Endodermal cell (in vitro differentiated cells): ENCODE measurements at regions not wholly inside any gene's neighbourhood (a gene's known extent, or its start where the extent isn't known, plus 50 kb on each side); places are given as distances from the start of the nearest gene placed in this dataset.

Experiments
- DNase-seq: peaks from one replicate; pipeline ENCODE4 v3.0.0-alpha.2; 2017
- H3K27ac ChIP-seq: 2 replicates; pipeline ENCODE4 v1.5.1; 2013; ENCODE audit warnings: mild to moderate bottlenecking, low read depth, low read length, moderate library complexity
- H3K27me3 ChIP-seq: 2 replicates; pipeline ENCODE4 v1.6.1; 2013; ENCODE audit warnings: mild to moderate bottlenecking, low read length, moderate library complexity; ENCODE audit not compliant: insufficient read depth, control insufficient read depth, poor library complexity, severe bottlenecking
- H3K36me3 ChIP-seq: 2 replicates; pipeline ENCODE4 v1.7.0; 2013; ENCODE audit warnings: mild to moderate bottlenecking, low read length, moderate library complexity; ENCODE audit not compliant: control insufficient read depth, insufficient read depth
- H3K4me1 ChIP-seq: one replicate; pipeline ENCODE4 v1.7.0; 2013; ENCODE audit warnings: low read length; ENCODE audit not compliant: control insufficient read depth, insufficient read depth
- H3K4me3 ChIP-seq: 2 replicates; pipeline ENCODE4 v1.5.1; 2013; ENCODE audit warnings: mild to moderate bottlenecking, low read length, moderate library complexity
- H3K9ac ChIP-seq: 2 replicates; pipeline ENCODE4 v1.6.1; 2013; ENCODE audit warnings: mild to moderate bottlenecking, low read length, moderate library complexity; ENCODE audit not compliant: poor library complexity, severe bottlenecking; ENCODE audit errors: extremely low read depth
- H3K9me3 ChIP-seq: 2 replicates; pipeline ENCODE4 v1.6.1; 2013; ENCODE audit warnings: mild to moderate bottlenecking, low read length, moderate library complexity; ENCODE audit not compliant: control insufficient read depth
- H3K27ac Mint-ChIP-seq: 2 replicates; pipeline ENCODE4 v1.8.0; 2020; ENCODE audit warnings: mixed read lengths
- H3K27me3 Mint-ChIP-seq: 2 replicates; pipeline ENCODE4 v1.8.0; 2021; ENCODE audit warnings: mild to moderate bottlenecking, mixed read lengths; ENCODE audit not compliant: insufficient read depth
- H3K36me3 Mint-ChIP-seq: 2 replicates; pipeline ENCODE4 v1.8.0; 2020; ENCODE audit warnings: low read depth, mixed read lengths
- H3K4me1 Mint-ChIP-seq: 2 replicates; pipeline ENCODE4 v1.8.0; 2020; ENCODE audit warnings: mixed read lengths
- H3K4me3 Mint-ChIP-seq: 2 replicates; pipeline ENCODE4 v1.8.0; 2020; ENCODE audit warnings: mild to moderate bottlenecking, moderate library complexity, mixed read lengths
- H3K9me3 Mint-ChIP-seq: 2 replicates; pipeline ENCODE4 v1.8.0; 2020; ENCODE audit warnings: mild to moderate bottlenecking, mixed read lengths
- CTCF ChIP-seq: fragments of 200-600 bp; sonication (generic); conservative IDR thresholded peaks from 2 replicates; pipeline ENCODE4 v1.5.0; 2021; ENCODE audit warnings: antibody characterized with exemption, mild to moderate bottlenecking
- WGBS, 2 experiments: methylation state at CpG; one replicate each; pipeline versions ENCODE4 v1.1.5 to v1.1.7; 2013; ENCODE audit warnings: missing lambda C conversion rate in 2 of 2, mixed read lengths in 1 of 2; ENCODE audit not compliant: insufficient coverage in 1 of 2, insufficient read length in 1 of 2; 5-methylcytosine and 5-hydroxymethylcytosine counted together

- Mint-ChIP-seq H3K36me3 (no peaks in the 10 kb centered on the region), H3K4me3 (no peak overlapping the region), H3K27me3 (peaks cover 5% of the 10 kb centered on the region), H3K4me1 (peaks cover 10% of the 10 kb centered on the region), H3K9me3 (peaks cover 14% of the 10 kb centered on the region), H3K27ac (no peak overlapping the region)
- TF ChIP-seq CTCF = no peak
- Histone ChIP-seq H3K9ac (no peak overlapping the region), H3K27ac (no peak overlapping the region), H3K4me3 (no peak overlapping the region), H3K36me3 (no peaks in the 10 kb centered on the region), H3K4me1 (no peaks in the 10 kb centered on the region), H3K27me3 (no peaks in the 10 kb centered on the region), H3K9me3 (peaks cover 20% of the 10 kb centered on the region)
- no peak for DNase-seq
- WGBS, 2 experiments = 96 to 98% methylated on average over 2 to 4 of the region's 4 CpGs
Observed at GRCh38 chr4:128551280-128551679, 258.2 kb upstream of the JADE1 start.

- TF ChIP-seq CTCF = no peak
- Mint-ChIP-seq H3K36me3 (no peaks in the 10 kb centered on the region), H3K4me1 (peaks cover 10% of the 10 kb centered on the region), H3K4me3 (no peak overlapping the region), H3K27ac (no peak overlapping the region), H3K9me3 (peaks cover 14% of the 10 kb centered on the region), H3K27me3 (peaks cover 5% of the 10 kb centered on the region)
- peaks cover 20% of the 10 kb centered on the region for H3K9me3 ChIP-seq
- H3K4me1 ChIP-seq = no peaks in the 10 kb centered on the region
- H3K27me3 ChIP-seq = no peaks in the 10 kb centered on the region
- H3K27ac ChIP-seq = no peak overlapping the region
- no peak overlapping the region for H3K4me3 ChIP-seq
- DNase-seq = no peak
- WGBS, 2 experiments = 90 to 95% methylated on average over 2 to 5 of the region's 5 CpGs
- H3K36me3 ChIP-seq = no peaks in the 10 kb centered on the region
- no peak overlapping the region for H3K9ac ChIP-seq
Observed at GRCh38 chr4:128550060-128550459, 259.4 kb upstream of the JADE1 start.

- no peak for TF ChIP-seq CTCF
- no peaks in the 10 kb centered on the region for H3K36me3 Mint-ChIP-seq
- 89% methylated on average over 1 of the region's 1 CpG; no CpG with 5 or more reads in 1 of the 2 experiments for WGBS, 2 experiments
Observed at GRCh38 chr4:128549636-128550035, 259.9 kb upstream of the JADE1 start.

More at GRCh38 chr4:128549636-128550035, 259.9 kb upstream of the JADE1 start:
- Histone ChIP-seq H3K4me3 (no peak overlapping the region), H3K27me3 (no peaks in the 10 kb centered on the region), H3K4me1 (peaks cover 2% of the 10 kb centered on the region), H3K36me3 (no peaks in the 10 kb centered on the region), H3K9ac (no peak overlapping the region), H3K9me3 (peaks cover 20% of the 10 kb centered on the region), H3K27ac (no peak overlapping the region)
- H3K4me3 Mint-ChIP-seq = no peak overlapping the region
- H3K27ac Mint-ChIP-seq = no peak overlapping the region
- H3K4me1 Mint-ChIP-seq = peaks cover 13% of the 10 kb centered on the region
- peaks cover 14% of the 10 kb centered on the region for H3K9me3 Mint-ChIP-seq
- H3K27me3 Mint-ChIP-seq = peaks cover 5% of the 10 kb centered on the region
- DNase-seq = no peak
